Inflammatory macrophage (primary cell): ENCODE measurements at regions not wholly inside any gene's neighbourhood (a gene's known extent, or its start where the extent isn't known, plus 50 kb on each side); places are given as distances from the start of the nearest gene placed in this dataset.
A peak's percentile ranks its signal among the peaks of the same experiment; 100 is the strongest.
"Not testable (repeated sequence)": the region's sequence is repeated elsewhere in the genome, so short reads cannot be mapped to it uniquely, and the experiment has no call there.

Source experiments
- DNase-seq, 2 donors: peaks; one replicate each; pipeline ENCODE4 v3.0.0-alpha.2; 2020 to 2022

GRCh38 chr17:13131225-13131624, 113.4 kb upstream of the ELAC2 start:
- DNase-seq: no peak

GRCh38 chr17:13129356-13129755, 111.5 kb upstream of the ELAC2 start:
- no peak for DNase-seq

- no peak for DNase-seq
Observed at GRCh38 chr17:13128676-13129075, 110.8 kb upstream of the ELAC2 start.

- no peak for DNase-seq
Observed at GRCh38 chr17:13127921-13128602, 110.2 kb upstream of the ELAC2 start.

- no peak for DNase-seq
Observed at GRCh38 chr17:13120864-13121263, 103.0 kb upstream of the ELAC2 start.

- no peak for DNase-seq
Observed at GRCh38 chr17:13118311-13118710, 100.5 kb upstream of the ELAC2 start.

- no peak for DNase-seq
Observed at GRCh38 chr17:13117616-13118015, 99.8 kb upstream of the ELAC2 start.

GRCh38 chr17:13114601-13115031, 96.8 kb upstream of the ELAC2 start:
- DNase-seq: peak in 1 of 2 donors; percentile 0

GRCh38 chr17:13113821-13114525, 96.1 kb upstream of the ELAC2 start:
- no peak for DNase-seq

GRCh38 chr17:13107676-13108235, 89.9 kb upstream of the ELAC2 start:
- no peak for DNase-seq

- DNase-seq: no peak
Observed at GRCh38 chr17:13106171-13106570, 88.3 kb upstream of the ELAC2 start.

- no peak for DNase-seq
Observed at GRCh38 chr17:13104576-13104975, 86.7 kb upstream of the ELAC2 start.

GRCh38 chr17:13102477-13102876, 84.7 kb upstream of the ELAC2 start:
- DNase-seq: no peak

- no peak for DNase-seq
Observed at GRCh38 chr17:13099926-13100325, 82.1 kb upstream of the ELAC2 start.

GRCh38 chr17:13099089-13099735, 81.4 kb upstream of the ELAC2 start:
- no peak for DNase-seq

GRCh38 chr17:13096291-13096690, 78.5 kb upstream of the ELAC2 start:
- DNase-seq: no peak

- DNase-seq: not testable (repeated sequence)
Observed at GRCh38 chr17:13092010-13092409, 74.2 kb upstream of the ELAC2 start.

- no peak for DNase-seq
Observed at GRCh38 chr17:13088666-13089065, 70.8 kb upstream of the ELAC2 start.

- DNase-seq: no peak
Observed at GRCh38 chr17:13087802-13088201, 70.0 kb upstream of the ELAC2 start.

GRCh38 chr17:13086142-13086769, 68.4 kb upstream of the ELAC2 start:
- no peak for DNase-seq

GRCh38 chr17:13085578-13085977, 67.8 kb upstream of the ELAC2 start:
- no peak for DNase-seq

GRCh38 chr17:13084420-13084819, 66.6 kb upstream of the ELAC2 start:
- DNase-seq: no peak
